ENCODE measurements at regions not wholly inside any gene's neighbourhood (a gene's known extent, or its start where the extent isn't known, plus 50 kb on each side); places are given as distances from the start of the nearest gene placed in this dataset.

DNA sequence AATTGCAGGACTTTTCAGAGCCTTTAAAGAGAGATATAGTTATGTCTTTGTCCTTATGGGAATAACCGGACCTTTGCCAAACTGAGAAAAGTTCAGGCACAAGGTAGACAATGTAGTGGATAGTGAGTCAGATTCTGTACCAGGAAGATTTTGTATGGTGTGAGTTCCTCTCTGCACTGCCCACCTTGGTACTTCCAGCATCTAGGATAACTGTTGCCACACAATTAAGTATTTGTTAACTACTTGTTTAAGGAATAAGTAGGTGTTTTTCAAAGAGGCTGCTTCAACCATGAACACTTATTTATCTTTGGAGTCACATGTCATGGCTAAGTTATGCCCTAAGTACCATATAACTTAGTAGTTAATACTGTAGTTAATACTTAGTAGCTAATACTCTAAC, 131.8 kb upstream of the DOK5 start (continued):
- TF ChIP-seq TERF1 (CRISPR knock-in tag; IDR thresholded peaks at IDR 0.05) = no peak
- TF ChIP-seq ZNF205 (CRISPR knock-in tag; IDR thresholded peaks at IDR 0.05) = no peak
- TF ChIP-seq, protein P1, sequence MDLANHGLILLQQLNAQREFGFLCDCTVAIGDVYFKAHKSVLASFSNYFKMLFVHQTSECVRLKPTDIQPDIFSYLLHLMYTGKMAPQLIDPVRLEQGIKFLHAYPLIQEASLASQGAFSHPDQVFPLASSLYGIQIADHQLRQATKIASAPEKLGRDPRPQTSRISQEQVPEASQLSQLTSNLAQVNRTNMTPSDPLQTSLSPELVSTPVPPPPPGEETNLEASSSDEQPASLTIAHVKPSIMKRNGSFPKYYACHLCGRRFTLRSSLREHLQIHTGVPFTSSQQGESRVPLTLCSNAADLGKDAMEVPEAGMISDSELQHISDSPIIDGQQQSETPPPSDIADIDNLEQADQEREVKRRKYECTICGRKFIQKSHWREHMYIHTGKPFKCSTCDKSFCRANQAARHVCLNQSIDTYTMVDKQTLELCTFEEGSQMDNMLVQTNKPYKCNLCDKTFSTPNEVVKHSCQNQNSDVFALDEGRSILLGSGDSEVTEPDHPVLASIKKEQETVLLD (CRISPR knock-in tag; IDR thresholded peaks at IDR 0.05; ENCODE audit: low read depth) = no peak
- TF ChIP-seq, protein P2, sequence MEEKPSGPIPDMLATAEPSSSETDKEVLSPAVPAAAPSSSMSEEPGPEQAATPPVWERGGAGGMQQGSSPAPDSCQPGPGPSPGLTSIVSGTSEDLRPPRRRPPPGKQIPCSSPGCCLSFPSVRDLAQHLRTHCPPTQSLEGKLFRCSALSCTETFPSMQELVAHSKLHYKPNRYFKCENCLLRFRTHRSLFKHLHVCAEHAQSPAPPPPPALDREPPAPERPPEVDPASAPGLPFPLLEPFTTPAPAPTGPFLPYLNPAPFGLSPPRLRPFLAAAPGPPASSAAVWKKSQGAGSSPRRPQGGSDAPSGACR (CRISPR knock-in tag; IDR thresholded peaks at IDR 0.05) = no peak

- ChIA-PET POLR2A (no interaction called here), CTCF (ENCODE audit: low intra/inter-chr PET ratio, low total read pairs) (no interaction called here)
- no peak for TF ChIP-seq KDM1A (CRISPR knock-in tag; IDR thresholded peaks at IDR 0.05)
- TF ChIP-seq ZNF263 (CRISPR knock-in tag; IDR thresholded peaks at IDR 0.05) = no peak
- TF ChIP-seq MLLT10 (CRISPR knock-in tag; IDR thresholded peaks at IDR 0.05) = no peak
- no peak for TF ChIP-seq ZFP90 (CRISPR knock-in tag; IDR thresholded peaks at IDR 0.05; ENCODE audit: borderline replicate concordance)
- no peak for TF ChIP-seq ZNF546 (CRISPR knock-in tag; conservative IDR thresholded peaks at IDR 0.05)
- no peak for TF ChIP-seq HHEX (CRISPR knock-in tag; IDR thresholded peaks at IDR 0.05)
- TF ChIP-seq ARID3A (IDR thresholded peaks at IDR 0.05; ENCODE audit: low read depth, low read length) = no peak
- TF ChIP-seq HNRNPUL1 (IDR thresholded peaks at IDR 0.05; ENCODE audit: low read depth, low read length) = no peak
- TF ChIP-seq EHMT2 (IDR thresholded peaks at IDR 0.05; ENCODE audit: borderline replicate concordance, low read depth, low read length) = no peak
- TF ChIP-seq NFIB (CRISPR knock-in tag; IDR thresholded peaks at IDR 0.05; ENCODE audit: borderline replicate concordance) = no peak
- TF ChIP-seq SAP130 (CRISPR knock-in tag; IDR thresholded peaks at IDR 0.05; ENCODE audit: low read depth) = no peak
- no peak for TF ChIP-seq WIZ (CRISPR knock-in tag; IDR thresholded peaks at IDR 0.05)
- no peak for TF ChIP-seq ZNF775 (CRISPR knock-in tag; IDR thresholded peaks at IDR 0.05; ENCODE audit: borderline replicate concordance)
- TF ChIP-seq, protein P3, sequence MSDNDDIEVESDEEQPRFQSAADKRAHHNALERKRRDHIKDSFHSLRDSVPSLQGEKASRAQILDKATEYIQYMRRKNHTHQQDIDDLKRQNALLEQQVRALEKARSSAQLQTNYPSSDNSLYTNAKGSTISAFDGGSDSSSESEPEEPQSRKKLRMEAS (IDR thresholded peaks at IDR 0.05) = no peak
- TF ChIP-seq ZNF124 (CRISPR knock-in tag; IDR thresholded peaks at IDR 0.05) = no peak
- no peak for TF ChIP-seq TEAD3 (CRISPR knock-in tag; optimal IDR thresholded peaks at IDR 0.05; ENCODE audit: borderline replicate concordance)
- no peak for TF ChIP-seq AGO1 (IDR thresholded peaks at IDR 0.05; ENCODE audit: low read depth, low read length, poor library complexity, severe bottlenecking)
- no peak for TF ChIP-seq ZNF468 (CRISPR knock-in tag; IDR thresholded peaks at IDR 0.05)
These were observed 130.6 kb upstream of the DOK5 start for GRCh38 chr20:54344832-54345231.

More at GRCh38 chr20:54344832-54345231, 130.6 kb upstream of the DOK5 start:
- no peak overlapping the region for H3K27ac ChIP-seq (ENCODE audit: extremely low read length, insufficient read depth, low read length)
- ATAC-seq (no peak), DNase-seq (ENCODE audit: low spot score) (no peak), FAIRE-seq (no peak)
- no peaks in the 10 kb centered on the region for H3K36me3 ChIP-seq (replicated peaks in 1 of 2; ENCODE audit: control insufficient read depth in 1 of 2, insufficient read depth in 2 of 2, low read length in 2 of 2)
- no peaks in the 10 kb centered on the region for H3K79me2 ChIP-seq (ENCODE audit: insufficient read depth, low read length)
- no peak overlapping the region for H3K4me2 ChIP-seq (ENCODE audit: low read depth, low read length)
- intact Hi-C loops (cut with micrococcal nuclease; ENCODE audit: unreplicated experiment) = no loop called here
- no TSS peak for BruUV-seq (replicated peaks)
- H3K4me3 ChIP-seq (replicated peaks in 1 of 3; ENCODE audit: insufficient read depth in 1 of 3, low read depth in 2 of 3, low read length in 3 of 3) = no peak overlapping the region
- no peak overlapping the region for H2AFZ ChIP-seq (ENCODE audit: low read length)
- H3K4me1 ChIP-seq (ENCODE audit: insufficient read depth, low read length) = peaks cover 10% of the 10 kb centered on the region
- in situ Hi-C loops (cut with HindIII; ENCODE audit: extremely low pct_ligation_motif_present, low pct_unique_long_range_greater_than_20kb) = no loop called here
- H3K27me3 ChIP-seq (ENCODE audit: control insufficient read depth in 1 of 2, insufficient read depth in 2 of 2, low read length in 2 of 2) = no peaks in the 10 kb centered on the region
- no peak overlapping the region for H3K9ac ChIP-seq (ENCODE audit: insufficient read depth, low read depth, low read length)
- H4K20me1 ChIP-seq (ENCODE audit: insufficient read depth, low read length) = no peaks in the 10 kb centered on the region
- 0% methylated on average over 2 of the region's 2 CpGs for WGBS (ENCODE audit: low lambda C conversion rate)
- no peaks in the 10 kb centered on the region for H3K9me3 ChIP-seq (ENCODE audit: low read length)
